22Rv1 (cell line): ENCODE measurements at regions not wholly inside any gene's neighbourhood (a gene's known extent, or its start where the extent isn't known, plus 50 kb on each side); places are given as distances from the start of the nearest gene placed in this dataset.

Experiments used
- CTCF ChIP-seq: fragments of 450-650 bp; IDR thresholded peaks from 2 replicates; pipeline ENCODE4 v1.5.1; 2017; ENCODE audit warnings: mild to moderate bottlenecking
- ZFX ChIP-seq: fragments of 450-650 bp; IDR thresholded peaks from 2 replicates; pipeline ENCODE4 v1.6.1; 2017; ENCODE audit warnings: antibody characterized with exemption, borderline replicate concordance

- no peak for TF ChIP-seq CTCF
- no peak for TF ChIP-seq ZFX
Measured at GRCh38 chr10:131727560-131727959, 173.2 kb upstream of the PPP2R2D start.
